ENCODE measurements at regions not wholly inside any gene's neighbourhood (a gene's known extent, or its start where the extent isn't known, plus 50 kb on each side); places are given as distances from the start of the nearest gene placed in this dataset.

DNA sequence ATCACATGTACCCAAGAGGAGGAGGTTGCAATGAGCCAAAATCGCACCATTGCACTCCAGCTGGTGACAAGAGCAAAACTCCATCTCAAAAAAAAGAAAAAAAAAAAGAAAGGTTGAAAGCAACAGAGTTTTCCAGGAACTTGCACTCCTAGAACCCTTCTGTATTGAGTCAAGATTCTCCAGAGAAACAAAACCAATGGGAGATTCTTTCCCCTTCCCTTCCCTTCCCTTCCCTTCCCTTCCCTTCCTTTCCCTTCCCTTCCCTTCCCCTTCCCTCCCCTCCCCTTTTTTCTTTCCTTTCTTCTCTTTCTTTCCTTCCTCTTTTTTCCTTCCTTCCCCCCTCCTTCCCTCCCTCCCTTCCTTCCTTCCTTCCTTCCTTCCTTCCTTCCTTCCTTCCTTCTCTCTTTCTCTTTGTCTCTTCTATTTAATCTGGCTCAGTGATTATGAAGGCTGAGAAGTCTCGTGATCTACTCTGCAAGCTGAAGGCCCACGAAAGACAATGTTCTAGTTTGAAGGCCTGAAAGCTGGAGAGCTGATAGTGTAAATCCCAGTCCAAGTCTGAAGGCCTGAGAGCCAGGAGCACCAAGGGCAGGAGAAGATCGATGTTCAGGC, 59.6 kb upstream of the CNTLN start:
- TF ChIP-seq POLR2AphosphoS5 (IDR thresholded peaks at IDR 0.05; ENCODE audit: low read depth, low read length) (no peak), SIN3A (IDR thresholded peaks at IDR 0.05; ENCODE audit: borderline replicate concordance, insufficient read depth, low read depth, low read length) (no peak), TCF7L2 (IDR thresholded peaks at IDR 0.05; ENCODE audit: low read depth, low read length) (no peak)
- TF ChIP-seq, protein P1, sequence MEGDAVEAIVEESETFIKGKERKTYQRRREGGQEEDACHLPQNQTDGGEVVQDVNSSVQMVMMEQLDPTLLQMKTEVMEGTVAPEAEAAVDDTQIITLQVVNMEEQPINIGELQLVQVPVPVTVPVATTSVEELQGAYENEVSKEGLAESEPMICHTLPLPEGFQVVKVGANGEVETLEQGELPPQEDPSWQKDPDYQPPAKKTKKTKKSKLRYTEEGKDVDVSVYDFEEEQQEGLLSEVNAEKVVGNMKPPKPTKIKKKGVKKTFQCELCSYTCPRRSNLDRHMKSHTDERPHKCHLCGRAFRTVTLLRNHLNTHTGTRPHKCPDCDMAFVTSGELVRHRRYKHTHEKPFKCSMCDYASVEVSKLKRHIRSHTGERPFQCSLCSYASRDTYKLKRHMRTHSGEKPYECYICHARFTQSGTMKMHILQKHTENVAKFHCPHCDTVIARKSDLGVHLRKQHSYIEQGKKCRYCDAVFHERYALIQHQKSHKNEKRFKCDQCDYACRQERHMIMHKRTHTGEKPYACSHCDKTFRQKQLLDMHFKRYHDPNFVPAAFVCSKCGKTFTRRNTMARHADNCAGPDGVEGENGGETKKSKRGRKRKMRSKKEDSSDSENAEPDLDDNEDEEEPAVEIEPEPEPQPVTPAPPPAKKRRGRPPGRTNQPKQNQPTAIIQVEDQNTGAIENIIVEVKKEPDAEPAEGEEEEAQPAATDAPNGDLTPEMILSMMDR (IDR thresholded peaks at IDR 0.05), result no peak
- TF ChIP-seq, protein P2, sequence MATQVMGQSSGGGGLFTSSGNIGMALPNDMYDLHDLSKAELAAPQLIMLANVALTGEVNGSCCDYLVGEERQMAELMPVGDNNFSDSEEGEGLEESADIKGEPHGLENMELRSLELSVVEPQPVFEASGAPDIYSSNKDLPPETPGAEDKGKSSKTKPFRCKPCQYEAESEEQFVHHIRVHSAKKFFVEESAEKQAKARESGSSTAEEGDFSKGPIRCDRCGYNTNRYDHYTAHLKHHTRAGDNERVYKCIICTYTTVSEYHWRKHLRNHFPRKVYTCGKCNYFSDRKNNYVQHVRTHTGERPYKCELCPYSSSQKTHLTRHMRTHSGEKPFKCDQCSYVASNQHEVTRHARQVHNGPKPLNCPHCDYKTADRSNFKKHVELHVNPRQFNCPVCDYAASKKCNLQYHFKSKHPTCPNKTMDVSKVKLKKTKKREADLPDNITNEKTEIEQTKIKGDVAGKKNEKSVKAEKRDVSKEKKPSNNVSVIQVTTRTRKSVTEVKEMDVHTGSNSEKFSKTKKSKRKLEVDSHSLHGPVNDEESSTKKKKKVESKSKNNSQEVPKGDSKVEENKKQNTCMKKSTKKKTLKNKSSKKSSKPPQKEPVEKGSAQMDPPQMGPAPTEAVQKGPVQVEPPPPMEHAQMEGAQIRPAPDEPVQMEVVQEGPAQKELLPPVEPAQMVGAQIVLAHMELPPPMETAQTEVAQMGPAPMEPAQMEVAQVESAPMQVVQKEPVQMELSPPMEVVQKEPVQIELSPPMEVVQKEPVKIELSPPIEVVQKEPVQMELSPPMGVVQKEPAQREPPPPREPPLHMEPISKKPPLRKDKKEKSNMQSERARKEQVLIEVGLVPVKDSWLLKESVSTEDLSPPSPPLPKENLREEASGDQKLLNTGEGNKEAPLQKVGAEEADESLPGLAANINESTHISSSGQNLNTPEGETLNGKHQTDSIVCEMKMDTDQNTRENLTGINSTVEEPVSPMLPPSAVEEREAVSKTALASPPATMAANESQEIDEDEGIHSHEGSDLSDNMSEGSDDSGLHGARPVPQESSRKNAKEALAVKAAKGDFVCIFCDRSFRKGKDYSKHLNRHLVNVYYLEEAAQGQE (IDR thresholded peaks at IDR 0.05; ENCODE audit: insufficient read depth in 1 of 2, low read depth in 2 of 2, low read length in 1 of 2), result no peak
